ENCODE measurements at regions not wholly inside any gene's neighbourhood (a gene's known extent, or its start where the extent isn't known, plus 50 kb on each side); places are given as distances from the start of the nearest gene placed in this dataset.
"Not testable (repeated sequence)": the region's sequence is repeated elsewhere in the genome, so short reads cannot be mapped to it uniquely, and the experiment has no call there.

GRCh38 chr13:76286178-76286577 lies 600.0 kb downstream of the KCTD12 start:
- peak; percentile 12 for DNase-seq (ENCODE audit: low spot score)

GRCh38 chr13:76285463-76285862 lies 600.7 kb downstream of the KCTD12 start:
- DNase-seq (ENCODE audit: low spot score), result no peak

- DNase-seq (ENCODE audit: low spot score), result not testable (repeated sequence)
Measured at GRCh38 chr13:76279766-76280165, 606.4 kb downstream of the KCTD12 start.

GRCh38 chr13:76271728-76272232 lies 614.4 kb downstream of the KCTD12 start:
- DNase-seq (ENCODE audit: low spot score), result no peak

- DNase-seq (ENCODE audit: low spot score), result not testable (repeated sequence)
Measured at GRCh38 chr13:76268307-76268706, 617.9 kb downstream of the KCTD12 start.

GRCh38 chr13:76267216-76267615 lies 619.0 kb downstream of the KCTD12 start:
- no peak for DNase-seq (ENCODE audit: low spot score)

- no peak for DNase-seq (ENCODE audit: low spot score)
Measured at GRCh38 chr13:76266561-76266960, 619.6 kb downstream of the KCTD12 start.

- DNase-seq (ENCODE audit: low spot score), result no peak
Measured at GRCh38 chr13:76250211-76250610, 614.1 kb downstream of the LMO7 start.

- no peak for DNase-seq (ENCODE audit: low spot score)
Measured at GRCh38 chr13:76245920-76246319, 609.8 kb downstream of the LMO7 start.

- DNase-seq (ENCODE audit: low spot score), result no peak
Measured at GRCh38 chr13:76245211-76245610, 609.1 kb downstream of the LMO7 start.

GRCh38 chr13:76243120-76243519 lies 607.0 kb downstream of the LMO7 start:
- DNase-seq (ENCODE audit: low spot score), result not testable (repeated sequence)

GRCh38 chr13:76239031-76239680 lies 603.0 kb downstream of the LMO7 start:
- no peak for DNase-seq (ENCODE audit: low spot score)

GRCh38 chr13:76231522-76232167 lies 595.5 kb downstream of the LMO7 start:
- no peak for DNase-seq (ENCODE audit: low spot score)

- DNase-seq (ENCODE audit: low spot score), result no peak
Measured at GRCh38 chr13:76229281-76229680, 593.2 kb downstream of the LMO7 start.

- DNase-seq (ENCODE audit: low spot score), result no peak
Measured at GRCh38 chr13:76226941-76227340, 590.8 kb downstream of the LMO7 start.

GRCh38 chr13:76225815-76226489 lies 589.8 kb downstream of the LMO7 start:
- DNase-seq (ENCODE audit: low spot score), result no peak

- DNase-seq (ENCODE audit: low spot score), result no peak
Measured at GRCh38 chr13:76223999-76224398, 587.9 kb downstream of the LMO7 start.

GRCh38 chr13:76223565-76223964 lies 587.4 kb downstream of the LMO7 start:
- DNase-seq (ENCODE audit: low spot score), result no peak

GRCh38 chr13:76222511-76222910 lies 586.4 kb downstream of the LMO7 start:
- DNase-seq (ENCODE audit: low spot score), result no peak

- DNase-seq (ENCODE audit: low spot score), result peak; percentile 40
Measured at GRCh38 chr13:76216729-76217128, 580.6 kb downstream of the LMO7 start.

- DNase-seq (ENCODE audit: low spot score), result no peak
Measured at GRCh38 chr13:76214001-76214400, 577.9 kb downstream of the LMO7 start.

GRCh38 chr13:76213423-76213904 lies 577.3 kb downstream of the LMO7 start:
- DNase-seq (ENCODE audit: low spot score), result no peak

- DNase-seq (ENCODE audit: low spot score), result no peak
Measured at GRCh38 chr13:76210262-76210661, 574.1 kb downstream of the LMO7 start.

All from Ammon's horn (tissue), 1 donor.